Astrocyte of the spinal cord (primary cell): ENCODE measurements at regions not wholly inside any gene's neighbourhood (a gene's known extent, or its start where the extent isn't known, plus 50 kb on each side); places are given as distances from the start of the nearest gene placed in this dataset.

Source experiments
- DNase-seq: peaks from one replicate; pipeline ENCODE4 v3.0.0; 2011; ENCODE audit warnings: low read depth, low spot score
- H3K4me3 ChIP-seq: 2 replicates; pipeline ENCODE4 v1.5.1; 2011; ENCODE audit warnings: low read depth, mild to moderate bottlenecking, low read length, moderate library complexity
- in situ Hi-C: cut with HindIII; loops from 2 replicates; pipeline ENCODE4 v1.10.0; 2017; ENCODE audit warnings: low sequenced_read_pairs
- TF ChIP-seq, protein P1 (sequence below): IDR thresholded peaks from 2 replicates; pipeline ENCODE4 v1.5.1; 2012; ENCODE audit warnings: low read depth, mild to moderate bottlenecking, low read length, inconsistent platforms

DNA sequence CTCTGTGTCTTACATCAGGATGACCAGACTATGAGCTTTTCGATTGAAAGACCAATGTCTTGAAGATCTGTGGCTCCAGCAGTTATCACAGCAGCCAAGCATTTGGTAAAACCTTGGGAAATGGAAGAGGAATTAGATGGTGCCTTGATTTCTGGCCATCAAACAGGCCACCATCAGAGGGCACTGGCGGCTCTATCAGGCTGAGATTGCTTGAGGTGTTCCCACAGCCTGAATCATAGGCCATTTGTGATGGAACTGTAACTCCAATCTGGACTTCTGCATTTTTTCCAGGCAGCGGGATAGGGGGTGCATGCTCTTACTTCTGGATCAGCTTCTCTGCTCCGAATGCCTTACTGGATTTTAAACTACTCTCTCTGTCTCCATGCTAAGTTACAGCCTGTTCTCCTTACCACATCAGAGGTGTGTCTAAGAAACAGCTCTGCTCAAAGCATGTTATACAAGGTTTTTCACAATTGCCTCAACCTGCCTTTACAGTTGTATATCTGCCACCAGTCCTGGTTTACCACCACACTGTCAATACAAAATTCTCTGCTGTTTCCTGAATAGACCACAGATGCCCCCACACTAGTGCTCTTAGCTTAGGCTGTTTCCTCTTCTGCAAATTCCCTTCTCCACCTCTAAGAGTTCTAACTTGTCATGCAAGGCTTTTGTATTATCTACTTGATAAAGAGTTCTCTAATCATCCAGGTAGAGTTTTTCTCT is 180.9 kb downstream of the PTGER3 start:
- H3K4me3 ChIP-seq = no peak overlapping the region
- TF ChIP-seq, protein P1, sequence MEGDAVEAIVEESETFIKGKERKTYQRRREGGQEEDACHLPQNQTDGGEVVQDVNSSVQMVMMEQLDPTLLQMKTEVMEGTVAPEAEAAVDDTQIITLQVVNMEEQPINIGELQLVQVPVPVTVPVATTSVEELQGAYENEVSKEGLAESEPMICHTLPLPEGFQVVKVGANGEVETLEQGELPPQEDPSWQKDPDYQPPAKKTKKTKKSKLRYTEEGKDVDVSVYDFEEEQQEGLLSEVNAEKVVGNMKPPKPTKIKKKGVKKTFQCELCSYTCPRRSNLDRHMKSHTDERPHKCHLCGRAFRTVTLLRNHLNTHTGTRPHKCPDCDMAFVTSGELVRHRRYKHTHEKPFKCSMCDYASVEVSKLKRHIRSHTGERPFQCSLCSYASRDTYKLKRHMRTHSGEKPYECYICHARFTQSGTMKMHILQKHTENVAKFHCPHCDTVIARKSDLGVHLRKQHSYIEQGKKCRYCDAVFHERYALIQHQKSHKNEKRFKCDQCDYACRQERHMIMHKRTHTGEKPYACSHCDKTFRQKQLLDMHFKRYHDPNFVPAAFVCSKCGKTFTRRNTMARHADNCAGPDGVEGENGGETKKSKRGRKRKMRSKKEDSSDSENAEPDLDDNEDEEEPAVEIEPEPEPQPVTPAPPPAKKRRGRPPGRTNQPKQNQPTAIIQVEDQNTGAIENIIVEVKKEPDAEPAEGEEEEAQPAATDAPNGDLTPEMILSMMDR = no peak
- no peak for DNase-seq
- in situ Hi-C loops = no loop called here

DNA sequence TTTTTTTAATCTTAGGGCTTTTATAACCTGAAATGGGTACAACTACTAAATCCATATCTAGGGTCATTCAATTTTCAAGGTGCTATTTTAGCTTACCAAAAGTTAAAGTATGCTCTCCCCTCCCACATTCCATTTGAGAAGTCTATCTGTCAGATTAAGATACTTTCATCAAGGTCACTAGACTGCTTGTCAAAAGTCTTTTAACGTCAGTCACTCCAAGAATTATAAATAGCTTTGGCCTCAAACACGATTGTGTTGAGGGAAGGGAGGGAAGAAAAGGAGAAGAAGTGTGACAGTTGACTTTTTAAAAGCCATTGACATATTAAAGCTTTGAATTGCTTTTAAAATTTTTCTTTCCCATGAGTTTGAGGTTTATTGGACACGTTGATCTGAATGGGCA is 175.8 kb downstream of the PTGER3 start:
- in situ Hi-C loops = no loop called here

DNA sequence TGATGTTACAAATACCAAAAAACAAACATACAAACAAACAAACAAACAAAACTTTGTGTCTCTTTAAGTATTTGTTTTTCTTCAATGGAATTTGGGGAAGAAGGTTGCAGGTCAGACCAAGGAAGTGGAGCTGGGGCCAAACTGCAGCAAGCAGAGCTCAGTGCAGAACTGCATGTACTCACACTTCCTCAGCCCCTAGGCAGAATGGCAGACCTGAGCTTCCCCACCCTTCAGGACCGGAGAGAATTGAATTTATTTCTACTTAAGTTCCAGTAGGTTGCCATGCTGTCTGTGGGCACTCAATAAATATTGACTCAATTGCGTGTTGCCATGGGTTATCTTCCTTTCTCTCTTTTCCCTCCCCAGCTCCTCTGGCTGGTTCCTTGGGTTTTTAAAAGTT is 173.6 kb downstream of the PTGER3 start:
- no peak for DNase-seq
- TF ChIP-seq, protein P1 = no peak
- no peak overlapping the region for H3K4me3 ChIP-seq
- in situ Hi-C loops = no loop called here

More for the DNA sequence above, 175.8 kb downstream of the PTGER3 start:
- no peak overlapping the region for H3K4me3 ChIP-seq
- DNase-seq = no peak
- TF ChIP-seq, protein P1 = no peak

DNA sequence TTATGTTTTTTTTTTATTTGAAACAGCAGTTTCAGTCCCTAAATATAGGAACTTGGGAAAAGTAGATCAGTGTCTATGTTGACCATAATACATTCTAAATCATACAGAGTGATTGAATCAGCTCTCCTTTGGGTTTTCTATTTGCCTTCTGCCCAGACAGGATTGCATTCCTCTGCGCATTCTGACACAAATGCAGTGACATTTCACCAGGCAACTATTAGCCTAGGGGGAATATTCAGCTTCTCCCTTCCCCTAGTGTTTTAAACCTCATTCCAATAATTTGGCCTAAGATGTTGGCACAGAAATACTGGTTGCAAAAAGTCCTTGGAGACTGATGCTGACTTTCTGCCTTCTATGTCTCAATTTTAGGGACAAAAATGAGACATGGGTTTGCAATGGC is 172.8 kb downstream of the PTGER3 start:
- in situ Hi-C loops = no loop called here
- H3K4me3 ChIP-seq = no peak overlapping the region
- no peak for DNase-seq
- TF ChIP-seq, protein P1 = no peak

DNA sequence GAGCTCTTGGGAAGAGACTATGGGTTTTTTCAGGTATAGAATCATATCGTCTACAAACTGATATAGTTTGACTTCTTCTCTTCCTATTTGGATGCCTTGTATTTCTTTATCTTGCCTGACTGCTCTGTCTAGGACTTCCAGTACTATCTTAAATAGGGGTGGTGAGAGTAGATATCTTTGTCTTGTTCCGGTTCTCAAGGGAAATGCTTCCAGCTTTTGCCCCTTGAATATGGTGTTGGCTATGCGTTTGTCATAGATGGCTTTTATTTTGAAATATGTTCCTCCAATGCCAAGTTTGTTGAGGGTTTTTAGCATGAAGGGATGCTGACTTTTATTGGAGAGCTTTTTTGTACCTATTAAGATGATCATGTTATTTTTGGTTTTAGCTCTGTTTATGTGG is 170.3 kb downstream of the PTGER3 start:
- no peak overlapping the region for H3K4me3 ChIP-seq
- TF ChIP-seq, protein P1 = no peak
- in situ Hi-C loops = no loop called here
- DNase-seq = no peak

DNA sequence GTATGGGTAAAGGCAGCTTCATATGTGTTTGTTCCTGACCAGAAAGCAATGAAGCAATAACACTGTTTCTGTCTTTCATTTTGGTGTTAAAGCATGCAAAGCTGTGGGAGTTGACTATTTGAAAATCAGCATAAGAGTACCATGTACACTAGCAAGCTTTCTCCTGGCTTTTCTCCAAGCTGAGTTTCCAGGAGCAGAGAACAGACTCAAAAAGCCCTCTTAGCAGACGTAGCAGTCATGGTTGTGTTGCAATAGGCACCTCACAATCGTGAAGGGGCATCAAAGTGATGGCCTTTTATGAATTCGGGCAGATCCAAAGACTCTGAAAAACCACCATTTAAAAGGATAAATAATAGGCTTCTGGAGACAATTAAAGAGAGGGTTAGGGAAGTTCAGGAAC is 159.7 kb downstream of the PTGER3 start:
- in situ Hi-C loops = no loop called here
- H3K4me3 ChIP-seq = no peak overlapping the region
- DNase-seq = no peak
- TF ChIP-seq, protein P1 = no peak

DNA sequence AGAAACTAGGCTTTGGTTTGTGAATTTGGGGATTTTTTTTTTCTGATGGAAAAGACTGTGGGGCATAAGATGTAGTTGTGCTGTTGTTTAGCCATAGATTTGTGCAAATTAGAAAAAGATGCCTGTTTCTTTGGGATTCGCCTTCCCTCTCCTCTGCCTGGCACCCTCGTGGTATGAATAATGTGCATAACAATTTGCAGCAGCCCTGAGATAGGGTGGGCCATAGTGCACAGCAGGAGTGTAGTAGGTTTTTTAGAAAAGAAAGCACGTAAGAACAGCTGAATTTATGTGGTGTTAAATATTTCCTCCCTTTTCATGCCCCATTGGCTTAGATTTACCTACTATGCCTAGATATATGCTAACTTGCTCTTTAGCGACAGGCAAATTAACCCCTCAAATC is 158.9 kb downstream of the PTGER3 start:
- in situ Hi-C loops = no loop called here
- DNase-seq = no peak
- H3K4me3 ChIP-seq = no peak overlapping the region
- TF ChIP-seq, protein P1 = no peak
